H1 (cell line): ENCODE measurements at regions not wholly inside any gene's neighbourhood (a gene's known extent, or its start where the extent isn't known, plus 50 kb on each side); places are given as distances from the start of the nearest gene placed in this dataset.

ENCODE experiments used
- CTCF ChIP-seq, 3 experiments: IDR thresholded peaks; 1 replicate in 2 of 3; 2 replicates in 1 of 3; pipeline versions ENCODE4 v1.5.1 to v1.6.1; 2011; ENCODE audit warnings: low read length in 3 of 3, mild to moderate bottlenecking in 3 of 3, inconsistent platforms in 2 of 3, low read depth in 1 of 3, moderate library complexity in 1 of 3; ENCODE audit not compliant: insufficient read depth in 1 of 3; ENCODE audit errors: control extremely low read depth in 1 of 3
- POLR2A ChIP-seq, 2 experiments: IDR thresholded peaks; 1 replicate in 1 of 2; 2 replicates in 1 of 2; pipeline ENCODE4 v1.6.1; 2011; ENCODE audit warnings: low read depth in 2 of 2, low read length in 2 of 2, mild to moderate bottlenecking in 2 of 2; ENCODE audit errors: control extremely low read depth in 1 of 2

- TF ChIP-seq CTCF (IDR thresholded peaks at IDR 0.05; ENCODE audit: control extremely low read depth in 1 of 3, insufficient read depth in 1 of 3, low read depth in 1 of 3, low read length in 3 of 3) (no peak), POLR2A (IDR thresholded peaks at IDR 0.05; ENCODE audit: control extremely low read depth in 1 of 2, low read depth in 2 of 2, low read length in 2 of 2) (no peak)
These were observed 98.6 kb downstream of the NOL4 start for GRCh38 chr18:34126121-34126520.
